ENCODE measurements at regions not wholly inside any gene's neighbourhood (a gene's known extent, or its start where the extent isn't known, plus 50 kb on each side); places are given as distances from the start of the nearest gene placed in this dataset.

GRCh38 chr9:89747596-89747995, 142.8 kb downstream of the GADD45G start:
- no peak for DNase-seq (ENCODE audit: low spot score)

DNA sequence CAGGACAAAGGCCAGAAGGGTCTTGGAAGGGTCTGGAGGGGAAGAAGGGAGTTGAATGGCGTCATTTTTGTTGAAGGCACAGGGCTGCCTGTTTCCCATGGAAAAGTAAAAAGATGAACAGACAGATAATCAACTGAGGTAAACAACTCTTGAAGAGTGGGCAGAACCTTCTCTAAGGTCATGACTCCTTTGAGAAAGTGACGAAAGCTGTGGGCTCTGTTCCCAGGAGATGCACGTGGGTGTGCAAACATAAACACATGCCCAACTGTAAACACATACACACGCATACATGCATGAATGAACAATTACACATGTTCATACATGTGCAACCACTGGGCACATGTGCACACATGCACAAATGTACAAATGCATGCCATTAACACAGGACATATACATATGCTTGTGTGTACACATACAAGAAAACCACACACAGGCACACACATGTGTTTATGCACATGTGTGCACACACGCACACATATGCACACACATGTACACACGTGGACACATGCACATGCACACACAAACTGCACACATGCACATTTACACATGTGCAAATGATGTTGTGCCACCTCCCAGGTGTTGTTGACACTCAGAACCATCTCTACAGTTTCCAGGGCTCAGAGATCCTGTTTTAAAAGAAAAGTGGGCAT, 143.3 kb downstream of the GADD45G start:
- no peak for DNase-seq (ENCODE audit: low spot score)

DNA sequence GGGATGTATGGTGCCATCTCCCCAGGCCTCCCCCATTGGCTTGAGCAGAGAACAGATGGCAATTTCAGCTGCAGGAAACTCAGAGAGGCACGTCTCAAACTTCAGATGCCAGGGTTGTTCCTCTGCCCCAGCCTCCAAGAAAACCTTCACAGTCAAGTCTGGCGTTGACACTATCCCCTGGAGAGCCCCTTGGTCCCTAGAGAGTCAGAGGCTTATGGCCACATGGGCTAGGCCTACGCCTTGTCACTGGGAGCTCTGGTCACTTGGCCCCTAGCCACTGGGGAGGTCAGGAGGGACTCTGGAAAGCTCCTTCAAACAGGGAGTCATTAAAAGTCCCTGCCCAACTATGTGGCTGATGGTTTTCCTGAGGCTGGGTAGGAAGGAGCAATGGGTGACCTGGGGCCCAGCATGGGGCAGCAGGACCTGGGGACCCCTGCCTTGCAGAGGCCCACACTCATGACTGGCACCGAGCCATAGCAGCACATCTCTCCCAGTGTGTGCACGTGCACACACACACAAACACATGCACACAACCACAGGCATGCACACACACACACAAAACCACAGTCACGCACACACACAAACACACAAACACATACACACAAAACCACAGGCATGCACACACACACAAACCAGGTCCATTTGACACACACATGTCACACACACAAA, 144.2 kb downstream of the GADD45G start:
- no peak for DNase-seq (ENCODE audit: low spot score)

DNA sequence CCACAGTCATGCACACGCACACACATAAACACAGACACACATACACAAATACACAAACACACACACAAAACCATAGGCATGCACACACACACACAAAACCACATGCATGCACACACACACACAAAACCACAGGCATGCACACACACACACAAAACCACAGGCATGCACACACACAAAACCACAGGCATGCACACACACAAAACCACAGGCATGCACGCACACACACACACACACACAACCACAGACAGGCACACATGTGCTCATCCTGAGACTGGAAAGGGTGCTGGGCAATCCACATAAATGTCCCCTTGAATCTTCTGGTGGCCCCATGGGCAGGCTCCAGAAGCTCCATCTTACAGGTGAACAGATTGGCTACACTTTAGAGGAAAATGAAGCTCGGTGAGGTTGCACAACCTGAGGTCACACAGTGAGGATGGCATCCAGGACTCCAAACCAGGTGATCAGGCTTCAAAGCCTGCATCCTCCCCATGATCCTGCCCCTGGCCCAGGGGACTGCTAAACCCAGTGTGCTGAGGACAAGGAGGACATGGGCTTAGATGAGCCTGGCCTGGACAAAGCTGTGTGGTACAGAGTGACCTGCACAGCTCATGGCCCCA, 144.8 kb downstream of the GADD45G start:
- no peak for DNase-seq (ENCODE audit: low spot score)

- no peak for DNase-seq (ENCODE audit: low spot score)
Measured at GRCh38 chr9:89750117-89750791, 145.4 kb downstream of the GADD45G start.

DNA sequence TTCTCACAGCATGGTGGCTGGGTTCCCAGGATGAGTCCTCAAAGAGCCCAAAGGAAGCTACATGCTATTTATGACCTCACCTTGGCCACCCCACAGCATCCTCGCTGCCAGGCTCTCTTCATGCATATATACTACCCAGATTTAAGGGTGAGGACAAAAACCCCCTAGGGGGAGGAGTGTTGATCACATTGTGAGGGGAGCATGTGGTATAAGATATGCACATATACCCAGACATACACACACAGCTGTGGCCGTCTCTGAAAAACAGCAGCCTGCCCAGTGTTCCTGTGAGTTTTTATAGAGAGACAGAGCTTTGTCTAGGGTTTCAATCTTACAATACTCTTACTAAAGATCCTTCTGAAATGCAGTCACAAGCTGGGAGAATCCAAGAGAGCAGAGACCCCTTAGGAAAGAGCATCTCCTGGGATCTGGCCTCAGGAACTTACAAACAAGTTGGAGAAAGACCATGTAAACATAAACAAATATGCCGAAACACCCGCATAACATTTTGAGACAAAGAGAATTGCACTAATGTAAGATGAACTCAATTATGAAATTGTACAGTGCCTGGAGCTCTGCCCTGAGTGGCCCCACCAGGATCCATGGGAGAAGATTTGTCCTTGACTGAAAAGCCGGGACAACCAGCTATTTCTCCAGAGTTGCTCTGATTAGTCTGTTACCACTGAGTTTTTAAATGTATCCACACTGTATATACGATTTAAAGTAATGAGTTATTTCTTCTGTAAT, 146.4 kb downstream of the GADD45G start:
- DNase-seq (ENCODE audit: low spot score): no peak

DNA sequence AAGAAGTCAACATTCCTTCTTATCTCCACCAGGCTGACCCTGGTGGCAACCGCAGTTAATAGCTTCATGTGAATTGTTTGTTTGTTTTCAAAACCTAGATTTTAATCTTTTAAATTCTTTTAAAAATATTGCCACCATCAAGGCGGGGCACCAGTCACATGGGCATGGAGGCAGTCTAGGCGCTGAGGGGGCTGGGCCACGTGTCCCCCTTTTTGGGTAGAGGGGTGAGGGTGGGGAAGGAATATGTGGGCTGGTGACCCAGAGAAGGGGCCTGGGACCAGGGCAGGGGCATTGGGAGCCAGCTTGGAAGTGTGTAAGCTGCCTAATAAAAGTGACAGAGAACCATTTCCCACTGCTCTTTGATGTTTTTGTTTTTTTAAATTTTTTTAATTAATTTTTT, 147.3 kb downstream of the GADD45G start:
- no peak for DNase-seq (ENCODE audit: low spot score)

DNA sequence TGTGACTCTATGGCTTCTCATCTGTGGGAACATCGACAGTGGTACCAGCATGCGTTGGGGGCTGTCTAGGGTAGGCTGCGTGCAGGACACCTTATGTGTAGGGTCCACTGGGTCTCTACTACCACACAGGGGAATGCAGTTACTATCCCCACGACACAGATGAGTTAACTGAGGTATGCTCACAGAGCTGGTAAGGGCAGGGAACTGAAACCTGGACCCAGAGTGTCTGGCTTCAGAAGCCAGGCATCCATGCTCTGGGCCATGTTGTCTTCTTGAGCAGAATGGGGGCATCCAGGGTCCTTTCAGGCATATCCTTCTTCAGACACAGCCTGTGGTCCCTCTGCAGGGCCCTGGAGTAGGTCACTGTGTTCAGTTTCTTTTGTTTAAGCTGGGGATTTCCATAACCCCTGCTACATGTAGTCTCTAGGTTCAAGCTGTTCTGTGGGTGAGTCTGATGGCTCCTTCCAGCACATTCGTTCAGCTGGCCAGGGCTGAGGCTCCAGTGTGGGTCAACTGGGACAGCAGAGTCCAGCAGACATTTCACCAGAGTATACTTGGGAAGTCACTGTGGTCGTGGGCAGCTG, 148.8 kb downstream of the GADD45G start:
- no peak for DNase-seq (ENCODE audit: low spot score)

- DNase-seq (ENCODE audit: low spot score): no peak
Measured at GRCh38 chr9:89754193-89754592, 149.4 kb downstream of the GADD45G start.

- DNase-seq (ENCODE audit: low spot score): no peak
Measured at GRCh38 chr9:89755821-89756220, 151.0 kb downstream of the GADD45G start.

DNA sequence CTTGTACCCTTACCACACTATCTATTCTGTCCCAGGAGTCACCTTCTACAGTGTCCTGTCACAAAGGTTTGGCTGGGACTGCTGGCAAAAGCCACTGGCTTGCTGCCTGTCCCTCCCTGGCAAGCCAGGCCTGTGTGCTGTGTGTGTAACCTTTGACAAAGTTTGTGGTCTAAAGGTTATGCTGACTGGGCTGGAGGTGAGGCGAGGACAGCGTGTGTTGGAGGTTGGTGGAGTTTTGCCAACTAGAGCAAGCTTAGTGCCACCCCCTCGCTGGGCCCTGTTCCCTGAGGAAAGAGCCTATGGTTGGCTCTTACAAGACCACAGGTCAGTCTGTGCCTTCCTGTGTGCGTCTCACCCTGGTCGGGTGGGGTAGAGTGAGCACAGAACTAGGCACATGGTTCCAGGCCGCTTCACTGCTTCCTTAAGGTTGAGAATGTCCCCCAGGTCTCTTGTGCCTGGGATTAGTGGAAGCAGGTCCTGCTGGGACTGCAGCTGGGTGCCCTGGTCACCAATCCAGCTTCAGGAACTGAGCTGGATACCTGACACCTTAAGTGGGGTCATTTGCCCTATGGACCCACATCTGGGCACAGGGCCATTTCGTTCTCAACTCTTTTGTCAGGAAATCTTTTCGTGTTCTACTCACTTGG, 152.2 kb downstream of the GADD45G start:
- DNase-seq (ENCODE audit: low spot score): no peak

DNA sequence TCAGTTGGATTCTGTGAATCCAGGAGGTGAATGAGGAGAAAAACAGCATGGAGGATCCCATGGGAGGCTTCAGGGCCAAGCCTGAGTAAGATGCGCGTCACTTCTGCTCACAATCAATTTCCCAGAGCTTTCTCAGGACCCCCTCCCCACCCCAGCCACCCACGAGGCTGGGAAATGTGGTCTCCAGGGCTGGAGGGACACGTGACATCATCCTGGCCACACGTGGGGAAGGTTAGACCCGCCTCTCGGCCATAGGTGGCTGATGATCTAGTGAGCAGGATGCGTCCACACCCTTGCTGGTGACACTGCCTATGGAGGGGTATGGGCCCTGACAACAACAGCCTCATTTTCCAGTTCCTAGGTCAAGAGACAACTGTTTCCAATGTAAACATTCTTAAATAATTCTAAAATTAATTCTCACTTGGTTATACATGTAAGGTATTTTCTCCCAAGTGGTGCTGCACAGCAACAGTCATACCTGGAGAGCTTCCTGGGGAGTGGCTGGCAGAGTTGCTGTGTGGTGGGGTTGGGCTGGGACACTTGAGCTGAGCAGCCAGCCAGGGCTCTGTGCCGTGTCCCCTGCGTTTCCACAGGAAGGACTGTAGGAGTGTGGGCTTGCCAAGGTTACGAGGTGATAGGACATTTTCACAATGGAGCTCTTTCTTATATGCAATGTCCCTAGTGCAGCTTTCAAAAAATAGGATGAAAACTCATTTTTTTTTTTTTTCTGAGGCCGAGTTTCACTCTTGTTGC, 153.1 kb downstream of the GADD45G start:
- no peak for DNase-seq (ENCODE audit: low spot score)

DNA sequence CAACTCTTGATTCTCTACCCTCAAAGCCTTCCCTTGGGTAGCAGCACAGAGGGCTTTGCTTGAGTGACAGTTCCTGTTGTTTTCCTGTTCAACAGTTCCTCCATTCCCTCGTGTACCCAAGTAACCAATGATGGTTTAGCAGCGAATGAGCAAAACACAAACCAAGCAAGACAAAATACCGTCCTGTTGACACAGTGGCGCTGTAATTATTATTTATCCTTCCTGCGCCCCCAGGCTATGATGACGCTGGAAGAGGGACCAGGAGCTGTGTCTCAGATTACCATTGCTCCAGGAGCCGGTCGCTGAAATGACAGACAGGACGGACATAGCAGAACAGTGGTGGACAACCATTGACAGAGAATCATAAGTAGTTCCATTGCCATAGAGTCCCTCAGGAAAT, 154.8 kb downstream of the GADD45G start:
- DNase-seq (ENCODE audit: low spot score): no peak

DNA sequence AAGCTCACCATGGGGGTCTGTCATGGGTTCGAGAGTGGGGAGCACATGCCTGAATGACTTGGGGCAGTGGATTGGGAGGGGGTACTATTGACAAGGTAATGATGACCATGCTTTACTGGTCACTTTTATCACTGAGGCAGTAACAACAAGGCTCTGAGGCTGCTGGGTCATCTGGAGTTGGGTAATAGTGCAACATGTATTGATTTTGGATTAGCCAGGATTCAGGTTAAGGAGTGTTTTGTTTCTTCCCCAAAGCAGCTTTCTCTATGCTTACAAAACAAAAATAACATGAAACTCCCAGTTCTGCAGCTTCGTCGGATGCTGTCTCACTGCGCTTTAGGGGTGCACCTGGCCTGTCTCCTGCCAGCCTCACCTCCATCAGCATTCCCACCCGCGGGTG, 155.3 kb downstream of the GADD45G start:
- DNase-seq (ENCODE audit: low spot score): no peak

DNA sequence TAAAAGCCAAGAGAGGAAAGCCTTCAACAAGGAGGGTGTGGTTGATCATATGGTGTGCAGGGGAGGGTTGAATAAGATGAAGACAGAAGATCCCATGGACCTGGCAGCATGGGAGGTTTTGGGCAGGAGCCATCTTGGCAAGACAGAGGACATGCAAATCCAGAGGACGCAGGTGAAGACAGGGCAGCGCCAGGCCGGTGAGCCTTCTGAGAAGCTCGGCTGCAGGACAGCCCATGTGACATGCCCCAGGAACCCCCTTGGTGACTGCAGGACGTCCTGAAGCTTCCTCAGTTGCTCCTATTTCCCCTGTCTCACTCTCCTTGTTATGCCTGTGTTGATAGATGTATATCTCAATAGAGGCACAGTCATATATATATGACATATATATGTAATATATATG, 159.4 kb downstream of the GADD45G start:
- no peak for DNase-seq (ENCODE audit: low spot score)

DNA sequence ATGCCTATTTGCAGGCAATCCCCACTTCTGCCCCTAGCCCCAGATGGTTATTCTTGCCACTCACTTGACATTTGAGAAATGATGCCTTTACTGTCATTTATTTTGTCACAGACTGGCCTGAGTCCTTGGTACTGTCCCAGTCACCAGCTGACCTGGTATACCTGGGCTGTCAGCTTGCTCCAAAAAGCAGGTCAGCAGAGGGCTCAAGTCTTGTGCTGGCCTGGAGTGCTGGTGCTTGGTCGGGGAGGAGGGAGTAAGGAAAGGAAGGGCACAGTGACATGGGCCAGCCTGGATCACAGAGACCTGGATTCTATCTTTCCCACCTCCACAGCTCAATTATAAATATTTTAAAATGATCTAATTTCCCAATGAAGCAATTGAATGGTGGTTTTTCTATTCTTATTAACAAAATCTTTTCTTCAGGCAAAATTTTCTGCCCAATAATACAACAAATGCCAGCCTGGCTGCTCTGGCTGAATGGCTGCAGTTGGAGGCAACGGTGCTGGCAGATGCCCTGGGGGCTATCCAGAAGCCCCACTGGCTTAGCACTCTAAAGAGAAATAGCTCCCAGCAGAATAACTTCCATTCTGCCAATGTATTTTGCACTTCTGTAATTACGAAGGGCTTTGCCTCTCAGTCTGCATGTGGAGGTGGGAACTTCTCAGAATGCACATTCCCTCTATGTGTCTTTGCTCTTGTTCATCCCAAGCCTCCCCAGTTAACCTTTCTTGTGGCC, 160.6 kb downstream of the GADD45G start:
- DNase-seq (ENCODE audit: low spot score): no peak

DNA sequence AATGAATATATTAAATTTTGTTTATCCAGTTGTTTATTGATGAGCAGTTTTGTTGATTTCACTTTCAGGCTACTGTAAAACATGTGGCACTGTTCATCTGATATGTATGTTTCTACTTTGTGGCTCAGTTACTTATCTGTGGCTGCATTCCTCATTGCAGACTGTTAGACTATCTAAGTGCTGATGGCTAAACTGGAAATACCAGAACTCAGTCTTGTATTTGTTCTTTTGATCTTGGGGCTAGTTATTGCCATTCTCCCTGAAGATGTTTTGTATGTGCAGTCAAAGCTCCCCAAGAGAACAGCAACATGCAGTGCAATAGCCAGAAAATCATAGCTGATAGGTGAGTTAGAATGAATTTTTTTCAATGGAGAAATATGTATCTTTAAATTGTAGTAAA, 162.2 kb downstream of the GADD45G start:
- no peak for DNase-seq (ENCODE audit: low spot score)

- DNase-seq (ENCODE audit: low spot score): no peak
Measured at GRCh38 chr9:89768051-89768450, 163.2 kb downstream of the GADD45G start.

- DNase-seq (ENCODE audit: low spot score): no peak
Measured at GRCh38 chr9:89768650-89769071, 163.8 kb downstream of the GADD45G start.
